Stimulated activated CD4-positive, alpha-beta T cell treated with anti-CD3 and anti-CD28 coated beads, Interleukin-1b, Interleukin-23, amount 100 ng/mL, for 4 hours (primary cell): ENCODE measurements at regions not wholly inside any gene's neighbourhood (a gene's known extent, or its start where the extent isn't known, plus 50 kb on each side); places are given as distances from the start of the nearest gene placed in this dataset.
"Not testable (repeated sequence)": the region's sequence is repeated elsewhere in the genome, so short reads cannot be mapped to it uniquely, and the experiment has no call there.

ENCODE experiments used
- DNase-seq, 2 donors: peaks; one replicate each; pipeline ENCODE4 v3.0.0-alpha.2; 2020; ENCODE audit warnings: low read depth in 2 of 2

DNA sequence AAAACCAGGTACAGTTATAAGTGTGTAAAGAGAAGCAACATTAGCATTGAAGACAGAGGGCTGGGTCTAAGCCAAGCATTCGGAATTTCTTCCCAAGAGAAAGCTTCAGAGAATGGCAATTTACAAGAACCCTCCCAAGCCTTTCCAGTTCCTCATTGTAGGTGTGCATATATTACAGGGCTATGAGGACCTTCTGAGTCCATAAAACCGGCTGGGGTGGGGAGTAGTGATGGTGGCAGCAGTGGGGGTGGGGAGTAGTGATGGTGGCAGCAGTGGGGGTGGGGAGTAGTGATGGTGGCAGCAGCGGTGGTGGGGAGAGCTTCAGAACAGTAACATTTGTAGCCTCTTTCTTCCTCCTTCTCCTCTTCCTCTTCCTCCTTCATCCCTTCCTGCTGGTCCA, 368.7 kb upstream of the UMPS start:
- DNase-seq: no peak

DNA sequence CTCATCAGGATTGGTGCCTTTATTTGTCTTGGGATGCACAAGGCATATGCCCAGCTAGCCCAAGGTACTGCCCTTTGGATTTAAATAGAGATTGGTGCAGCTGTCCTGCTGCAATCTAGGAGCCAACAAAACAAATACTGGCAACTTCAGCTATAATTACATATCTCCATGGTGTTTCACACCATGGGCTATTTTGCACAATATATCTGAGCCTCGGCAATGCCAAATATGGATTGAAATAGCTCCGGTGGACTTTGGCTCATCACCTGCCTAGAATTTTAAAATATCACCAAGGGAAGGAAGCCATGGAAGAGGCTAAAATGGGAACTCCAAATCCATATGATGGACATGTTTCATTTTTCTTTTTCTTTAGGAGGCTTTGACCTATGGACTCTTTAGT, 367.8 kb upstream of the UMPS start:
- no peak for DNase-seq

- DNase-seq: no peak
Measured at GRCh38 chr3:124363476-124363875, 366.8 kb upstream of the UMPS start.

- DNase-seq: no peak
Measured at GRCh38 chr3:124364317-124365020, 365.8 kb upstream of the UMPS start.

DNA sequence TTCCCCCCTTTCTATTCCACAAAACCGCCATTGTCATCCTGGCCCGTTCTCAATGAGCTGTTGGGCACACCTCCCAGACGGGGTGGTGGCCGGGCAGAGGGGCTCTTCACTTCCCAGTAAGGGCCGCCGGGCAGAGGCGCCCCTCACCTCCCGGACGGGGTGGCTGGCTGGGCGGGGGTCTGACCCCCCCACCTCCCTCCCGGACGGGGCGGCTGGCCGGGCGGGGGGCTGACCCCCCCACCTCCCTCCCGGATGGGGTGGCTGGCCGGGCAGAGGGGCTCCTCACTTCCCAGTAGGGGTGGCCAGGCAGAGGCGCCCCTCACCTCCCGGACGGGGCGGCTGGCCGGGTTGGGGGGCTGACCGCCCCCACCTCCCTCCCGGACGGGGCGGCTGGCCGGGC, 363.6 kb upstream of the UMPS start:
- not testable (repeated sequence) for DNase-seq

GRCh38 chr3:124372775-124373174, 357.5 kb upstream of the UMPS start:
- DNase-seq: no peak

- no peak for DNase-seq
Measured at GRCh38 chr3:124373524-124373923, 356.7 kb upstream of the UMPS start.

- DNase-seq: no peak
Measured at GRCh38 chr3:124374583-124374982, 355.7 kb upstream of the UMPS start.

GRCh38 chr3:124381575-124382333, 348.5 kb upstream of the UMPS start:
- DNase-seq: no peak

DNA sequence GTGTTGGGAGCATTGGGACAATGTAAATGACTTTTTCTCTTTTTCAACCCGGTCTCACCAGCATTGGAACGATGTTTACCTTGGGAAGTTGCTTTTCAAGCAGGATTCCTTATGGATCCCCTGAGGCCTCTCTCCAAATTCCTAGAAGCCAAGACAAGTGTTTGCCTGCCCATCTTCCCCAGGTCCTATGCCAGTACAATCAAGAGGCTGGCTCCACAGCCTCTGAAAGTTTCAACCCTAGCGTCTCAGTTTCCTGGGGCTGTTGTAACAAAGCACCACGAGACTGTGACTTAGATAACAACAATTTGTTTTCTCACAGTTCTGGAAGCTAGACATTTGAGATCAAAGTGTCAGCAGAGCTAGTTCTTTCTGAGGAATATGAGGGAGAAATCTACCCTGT, 347.2 kb upstream of the UMPS start:
- DNase-seq: no peak

GRCh38 chr3:124383846-124384466, 346.3 kb upstream of the UMPS start:
- no peak for DNase-seq

DNA sequence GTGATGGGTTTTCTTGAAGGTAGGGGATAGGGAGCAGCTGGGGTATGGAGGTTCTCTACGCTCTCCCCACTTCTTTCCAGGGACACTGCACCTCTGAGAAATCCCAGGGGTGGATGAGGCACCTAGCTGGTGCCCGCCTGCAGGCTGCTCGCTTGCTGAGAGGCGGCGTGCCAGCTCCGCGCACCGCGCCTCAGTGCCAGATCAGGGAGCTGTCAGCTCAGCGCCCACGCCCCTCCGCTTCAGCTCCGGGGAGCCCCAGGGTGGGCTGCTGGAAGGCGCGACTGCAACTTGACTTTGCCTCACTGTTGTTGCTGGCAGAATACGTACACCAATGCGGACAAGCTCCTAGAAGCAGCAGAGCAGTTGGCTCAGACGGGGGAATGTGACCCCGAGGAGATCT, 345.7 kb upstream of the UMPS start:
- DNase-seq: no peak

DNA sequence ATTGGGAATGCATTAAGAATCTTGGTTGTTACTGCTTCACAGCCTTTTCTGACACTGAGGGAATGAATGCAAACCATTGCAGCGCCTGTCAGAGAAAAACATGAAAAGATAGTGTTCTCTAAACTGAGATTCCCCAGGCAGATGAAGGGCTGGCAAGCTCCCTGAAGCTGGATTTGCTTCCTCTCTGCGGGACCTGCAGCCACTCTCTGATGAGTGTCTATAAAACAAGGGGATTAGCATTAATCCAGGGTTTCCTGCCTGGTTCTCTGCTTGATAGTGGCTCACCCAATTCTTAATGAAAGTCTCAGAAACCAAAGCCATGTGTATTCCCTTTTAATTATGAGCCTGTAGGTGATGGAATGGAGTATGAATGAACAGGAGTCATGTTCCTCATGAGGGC, 344.3 kb upstream of the UMPS start:
- no peak for DNase-seq

- DNase-seq: no peak
Measured at GRCh38 chr3:124386996-124387595, 343.2 kb upstream of the UMPS start.

- DNase-seq: no peak
Measured at GRCh38 chr3:124391774-124392173, 338.5 kb upstream of the UMPS start.

- DNase-seq: no peak
Measured at GRCh38 chr3:124393340-124393739, 336.9 kb upstream of the UMPS start.

- DNase-seq: no peak
Measured at GRCh38 chr3:124395162-124395561, 335.1 kb upstream of the UMPS start.

- DNase-seq: no peak
Measured at GRCh38 chr3:124395584-124396338, 334.5 kb upstream of the UMPS start.

- no peak for DNase-seq
Measured at GRCh38 chr3:124396339-124396950, 333.8 kb upstream of the UMPS start.

- no peak for DNase-seq
Measured at GRCh38 chr3:124397088-124397487, 333.2 kb upstream of the UMPS start.

DNA sequence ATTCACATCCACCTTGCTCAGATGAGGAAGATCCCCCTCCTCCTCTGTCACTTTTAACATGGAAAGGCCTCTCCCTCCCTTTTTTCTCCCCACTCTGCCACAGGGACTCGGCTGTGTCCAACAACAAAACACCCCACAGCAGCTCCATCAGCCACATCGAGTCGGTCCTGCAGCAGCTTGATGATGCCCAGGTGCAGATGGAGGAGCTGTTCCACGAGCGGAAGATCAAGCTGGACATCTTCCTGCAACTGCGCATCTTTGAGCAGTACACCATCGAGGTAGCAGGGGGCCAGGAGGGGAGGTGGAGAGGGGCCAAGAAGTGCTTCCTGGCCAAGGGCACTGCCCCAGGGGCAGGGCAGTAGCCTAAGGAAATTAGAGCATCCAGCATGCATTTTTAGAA, 331.7 kb upstream of the UMPS start:
- DNase-seq: no peak
